HFF-Myc (cell line): ENCODE measurements at regions not wholly inside any gene's neighbourhood (a gene's known extent, or its start where the extent isn't known, plus 50 kb on each side); places are given as distances from the start of the nearest gene placed in this dataset.

Source experiments
- DNase-seq: peaks from one replicate; pipeline ENCODE4 v3.0.0-alpha.2; 2011; ENCODE audit warnings: low read depth; ENCODE audit errors: extremely low read depth
- H3K4me3 ChIP-seq: replicated peaks from 2 replicates; pipeline ENCODE4 v1.5.1; 2011; ENCODE audit warnings: low read depth, mild to moderate bottlenecking, control low read depth, low read length
- CTCF ChIP-seq: IDR thresholded peaks from 2 replicates; pipeline ENCODE4 v1.5.1; 2012; ENCODE audit warnings: mild to moderate bottlenecking, low read depth, low read length, control low read depth; ENCODE audit errors: missing control alignments

- DNase-seq = no peak
- TF ChIP-seq CTCF = no peak
- H3K4me3 ChIP-seq = no peak overlapping the region
Measured at GRCh38 chr13:28582892-28583240, 76.1 kb upstream of the POMP start.

- DNase-seq = no peak
- no peak overlapping the region for H3K4me3 ChIP-seq
- no peak for TF ChIP-seq CTCF
Measured at GRCh38 chr13:28582225-28582891, 76.6 kb upstream of the POMP start.

- no peak for DNase-seq
- no peak overlapping the region for H3K4me3 ChIP-seq
- TF ChIP-seq CTCF = no peak
Measured at GRCh38 chr13:28581451-28581850, 77.5 kb upstream of the POMP start.

- TF ChIP-seq CTCF = no peak
- no peak overlapping the region for H3K4me3 ChIP-seq
- no peak for DNase-seq
Measured at GRCh38 chr13:28579736-28580135, 79.2 kb upstream of the POMP start.

GRCh38 chr13:28579322-28579721 is 79.6 kb upstream of the POMP start:
- H3K4me3 ChIP-seq = no peak overlapping the region
- no peak for DNase-seq
- no peak for TF ChIP-seq CTCF

- no peak for TF ChIP-seq CTCF
- no peak for DNase-seq
- no peak overlapping the region for H3K4me3 ChIP-seq
Measured at GRCh38 chr13:28576067-28576466, 81.1 kb upstream of the FLT1 start.

GRCh38 chr13:28575200-28575599 is 80.3 kb upstream of the FLT1 start:
- no peak for DNase-seq
- no peak for TF ChIP-seq CTCF
- no peak overlapping the region for H3K4me3 ChIP-seq
